ENCODE measurements at regions not wholly inside any gene's neighbourhood (a gene's known extent, or its start where the extent isn't known, plus 50 kb on each side); places are given as distances from the start of the nearest gene placed in this dataset.

- H3K36me3 Mint-ChIP-seq (ENCODE audit: low read depth) = no peaks in the 10 kb centered on the region
These were observed 278.7 kb downstream of the FIGN start for GRCh38 chr2:163456953-163457743.

GRCh38 chr2:163455815-163456214, 280.0 kb downstream of the FIGN start:
- H3K27me3 Mint-ChIP-seq (ENCODE audit: low read depth) = peaks cover 3% of the 10 kb centered on the region
- peaks cover 16% of the 10 kb centered on the region for H3K4me1 Mint-ChIP-seq
- no peaks in the 10 kb centered on the region for H3K9me3 Mint-ChIP-seq
- no peaks in the 10 kb centered on the region for H3K36me3 Mint-ChIP-seq (ENCODE audit: low read depth)
- no peak overlapping the region for H3K4me3 Mint-ChIP-seq
- no peak for TF ChIP-seq CTCF (IDR thresholded peaks at IDR 0.05; ENCODE audit: unreplicated experiment in 3 of 3)
- H3K27ac Mint-ChIP-seq = peak overlapping the region in 1 of 3 experiments; percentile 12

More at GRCh38 chr2:163456953-163457743, 278.7 kb downstream of the FIGN start:
- no peak for TF ChIP-seq CTCF (IDR thresholded peaks at IDR 0.05; ENCODE audit: unreplicated experiment in 3 of 3)
- H3K27me3 Mint-ChIP-seq (ENCODE audit: low read depth) = peaks cover 3% of the 10 kb centered on the region
- no peak overlapping the region for H3K4me3 Mint-ChIP-seq
- H3K27ac Mint-ChIP-seq = peak overlapping the region in 2 of 3 experiments; percentile 5 to 10
- peaks cover 11% of the 10 kb centered on the region for H3K4me1 Mint-ChIP-seq
- H3K9me3 Mint-ChIP-seq = no peaks in the 10 kb centered on the region

- peaks cover 3% of the 10 kb centered on the region for H3K27me3 Mint-ChIP-seq (ENCODE audit: low read depth)
- peaks cover 20% of the 10 kb centered on the region for H3K4me1 Mint-ChIP-seq
- TF ChIP-seq CTCF (IDR thresholded peaks at IDR 0.05; ENCODE audit: unreplicated experiment in 3 of 3) = no peak
- no peaks in the 10 kb centered on the region for H3K9me3 Mint-ChIP-seq
- no peaks in the 10 kb centered on the region for H3K36me3 Mint-ChIP-seq (ENCODE audit: low read depth)
- H3K4me3 Mint-ChIP-seq = no peak overlapping the region
- peak overlapping the region in 2 of 3 experiments; percentile 1 to 22 for H3K27ac Mint-ChIP-seq
These were observed 281.9 kb downstream of the FIGN start for GRCh38 chr2:163453920-163454319.

GRCh38 chr2:163441603-163442002, 294.2 kb downstream of the FIGN start:
- Mint-ChIP-seq H3K27ac (peak overlapping the region in 1 of 3 experiments; percentile 6), H3K27me3 (ENCODE audit: low read depth) (no peaks in the 10 kb centered on the region), H3K4me1 (no peaks in the 10 kb centered on the region), H3K4me3 (no peak overlapping the region), H3K9me3 (no peaks in the 10 kb centered on the region), H3K36me3 (ENCODE audit: low read depth) (no peaks in the 10 kb centered on the region)
- no peak for TF ChIP-seq CTCF (IDR thresholded peaks at IDR 0.05; ENCODE audit: unreplicated experiment in 3 of 3)

GRCh38 chr2:163436963-163437362, 298.8 kb downstream of the FIGN start:
- Mint-ChIP-seq H3K27ac (no peak overlapping the region), H3K36me3 (ENCODE audit: low read depth) (no peaks in the 10 kb centered on the region), H3K4me1 (no peaks in the 10 kb centered on the region), H3K4me3 (no peak overlapping the region), H3K27me3 (ENCODE audit: low read depth) (no peaks in the 10 kb centered on the region), H3K9me3 (no peaks in the 10 kb centered on the region)
- TF ChIP-seq CTCF (IDR thresholded peaks at IDR 0.05; ENCODE audit: unreplicated experiment in 3 of 3) = no peak

- Mint-ChIP-seq H3K4me3 (no peak overlapping the region), H3K4me1 (no peaks in the 10 kb centered on the region), H3K36me3 (ENCODE audit: low read depth) (no peaks in the 10 kb centered on the region), H3K27me3 (ENCODE audit: low read depth) (no peaks in the 10 kb centered on the region), H3K27ac (no peak overlapping the region), H3K9me3 (no peaks in the 10 kb centered on the region)
- TF ChIP-seq CTCF (IDR thresholded peaks at IDR 0.05; ENCODE audit: unreplicated experiment in 3 of 3) = no peak
These were observed 307.6 kb downstream of the FIGN start for GRCh38 chr2:163428187-163428586.

Measured in nephron (organoid).